Bronchial epithelial cell (primary cell): ENCODE measurements at regions not wholly inside any gene's neighbourhood (a gene's known extent, or its start where the extent isn't known, plus 50 kb on each side); places are given as distances from the start of the nearest gene placed in this dataset.

Source experiments
- DNase-seq: peaks from one replicate; pipeline ENCODE4 v3.0.0-alpha.2; 2010; ENCODE audit warnings: low read depth
- FAIRE-seq: peaks from 2 replicates; lab custom pipeline; 2011; peaks lifted over from hg19 to GRCh38; lab: Jason Lieb, UNC
- H3K27me3 ChIP-seq: 2 replicates; pipeline ENCODE4 v1.5.1; 2011; ENCODE audit warnings: low read length; ENCODE audit not compliant: control insufficient read depth, insufficient read depth
- H3K36me3 ChIP-seq: 2 replicates; pipeline ENCODE4 v1.5.1; 2011; ENCODE audit warnings: low read length; ENCODE audit not compliant: control insufficient read depth, insufficient read depth
- H3K4me3 ChIP-seq: 2 replicates; pipeline ENCODE4 v1.5.1; 2011; ENCODE audit warnings: mild to moderate bottlenecking, low read depth, low read length, control low read depth
- CTCF ChIP-seq: IDR thresholded peaks from 2 replicates; pipeline ENCODE4 v1.5.1; 2011; ENCODE audit warnings: mild to moderate bottlenecking, moderate library complexity, low read length, control low read depth, inconsistent platforms; ENCODE audit not compliant: insufficient read depth, severe bottlenecking

DNA sequence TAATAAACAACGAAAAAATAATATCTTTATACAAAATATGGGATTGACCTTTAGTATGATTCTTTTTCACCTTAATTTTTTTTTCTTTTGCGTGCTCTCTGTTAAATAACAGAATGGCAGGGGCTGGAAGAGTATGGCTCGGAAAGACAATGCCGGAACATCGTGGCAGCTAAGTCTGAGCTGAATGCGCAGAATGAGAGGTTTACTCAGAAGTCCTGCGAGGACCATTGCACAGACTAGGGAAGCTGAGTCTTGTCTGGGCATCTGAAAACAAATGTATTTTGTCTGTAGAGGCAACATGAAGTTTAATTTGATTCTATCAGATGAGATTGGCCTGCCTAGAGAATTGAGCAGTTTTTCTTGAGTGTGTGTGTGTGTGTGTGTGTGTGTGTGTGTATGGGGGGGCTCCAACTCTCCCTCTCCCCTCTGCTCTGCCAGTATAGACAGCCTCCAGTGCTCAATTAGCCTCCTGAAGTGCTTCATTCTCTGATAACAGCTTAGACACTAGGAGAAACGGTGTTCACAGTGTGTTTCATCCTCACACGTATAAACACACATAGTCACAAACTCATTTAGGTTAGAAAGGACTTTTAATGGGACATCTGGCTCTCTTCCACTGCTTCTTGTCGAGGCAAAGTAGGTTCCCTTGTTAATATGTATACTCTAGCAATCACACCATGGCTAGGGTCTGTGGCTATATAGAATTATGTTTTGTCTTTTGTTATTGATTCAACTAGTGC, 244.3 kb upstream of the SORL1-AS1 start:
- DNase-seq (no peak), FAIRE-seq (no peak)
- no peak for TF ChIP-seq CTCF
- H3K36me3 ChIP-seq = no peaks in the 10 kb centered on the region
- no peaks in the 10 kb centered on the region for H3K27me3 ChIP-seq
- no peak overlapping the region for H3K4me3 ChIP-seq

DNA sequence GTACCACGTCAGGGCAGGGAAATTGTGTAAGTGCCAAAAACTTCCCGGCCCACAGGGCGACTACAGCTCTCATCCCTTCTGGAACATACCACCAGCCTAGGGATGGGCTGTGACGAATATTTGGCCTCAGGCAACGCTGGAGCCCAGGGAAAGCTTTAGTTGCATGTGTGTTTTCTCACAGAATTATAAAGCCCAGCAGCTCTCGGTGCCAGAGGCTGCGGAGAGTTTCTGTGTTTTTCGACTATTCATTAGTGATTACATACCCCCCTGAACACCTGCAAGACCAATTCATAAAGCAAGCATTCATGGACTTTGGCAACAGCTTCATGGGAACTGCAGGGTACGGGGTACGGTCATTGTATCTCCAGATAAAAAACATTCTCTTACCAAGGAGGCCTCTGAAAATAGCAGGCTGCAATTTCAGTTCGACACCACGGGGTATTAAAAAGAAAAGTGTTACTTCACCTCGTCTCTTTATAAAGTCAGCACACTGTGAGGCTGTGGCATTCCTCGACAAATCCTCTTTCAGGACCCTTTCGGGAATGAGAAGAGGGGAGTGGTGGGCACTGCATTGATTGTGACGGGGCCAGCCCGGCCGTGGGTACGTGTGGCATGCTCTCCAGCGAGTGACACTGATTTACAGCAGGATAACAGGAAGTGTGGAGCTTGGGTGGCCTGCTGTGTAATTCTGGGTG, 243.6 kb upstream of the SORL1-AS1 start:
- Histone ChIP-seq H3K27me3 (no peaks in the 10 kb centered on the region), H3K4me3 (no peak overlapping the region), H3K36me3 (no peaks in the 10 kb centered on the region)
- FAIRE-seq = no peak
- no peak for DNase-seq
- TF ChIP-seq CTCF = no peak

- TF ChIP-seq CTCF = no peak
- no peak for FAIRE-seq
- Histone ChIP-seq H3K27me3 (no peaks in the 10 kb centered on the region), H3K4me3 (no peak overlapping the region), H3K36me3 (no peaks in the 10 kb centered on the region)
- DNase-seq = no peak
These were observed 239.5 kb upstream of the SORL1-AS1 start for GRCh38 chr11:121692236-121692635.

DNA sequence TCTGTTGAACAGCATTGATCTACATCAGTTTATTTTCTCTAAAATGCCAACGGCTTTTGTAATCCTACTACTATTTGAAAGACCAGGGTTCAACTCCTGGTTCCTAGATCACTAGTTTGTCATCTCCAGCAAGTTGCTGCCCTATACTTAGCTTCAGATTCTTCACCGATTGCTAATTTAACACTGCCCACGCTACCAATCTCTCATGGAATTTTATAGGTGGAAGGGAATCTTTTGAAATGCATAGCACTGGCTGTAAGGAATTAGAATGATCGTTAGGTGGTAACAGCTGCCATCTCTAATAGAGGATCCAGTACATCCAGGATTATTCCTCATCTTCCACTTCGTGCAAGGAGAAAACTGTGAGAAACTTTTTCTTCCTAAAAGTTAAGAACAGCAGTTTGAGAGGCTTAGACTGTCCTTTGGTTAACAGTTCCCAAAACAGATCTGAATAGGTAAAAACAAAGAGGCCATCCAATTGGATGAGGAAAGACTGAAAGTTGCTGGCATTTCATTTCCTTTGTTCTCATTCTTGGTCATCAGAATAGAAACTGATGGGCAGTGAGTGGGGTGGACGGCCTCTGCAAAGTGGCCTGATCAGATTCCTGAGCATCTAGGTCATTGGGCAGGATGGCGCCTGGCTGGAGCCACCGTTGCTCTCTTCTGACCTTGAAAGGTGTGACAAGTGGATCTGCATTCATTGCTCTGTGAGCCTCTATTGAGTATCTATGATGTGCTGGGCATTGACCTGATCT, 236.3 kb upstream of the SORL1-AS1 start:
- TF ChIP-seq CTCF = no peak
- DNase-seq (no peak), FAIRE-seq (no peak)
- H3K27me3 ChIP-seq = no peaks in the 10 kb centered on the region
- no peak overlapping the region for H3K4me3 ChIP-seq
- H3K36me3 ChIP-seq = no peaks in the 10 kb centered on the region

GRCh38 chr11:121688055-121688491, 235.3 kb upstream of the SORL1-AS1 start:
- TF ChIP-seq CTCF = no peak
- Histone ChIP-seq H3K36me3 (no peaks in the 10 kb centered on the region), H3K27me3 (no peaks in the 10 kb centered on the region), H3K4me3 (no peak overlapping the region)
- no peak for FAIRE-seq
- no peak for DNase-seq
